ENCODE measurements at regions not wholly inside any gene's neighbourhood (a gene's known extent, or its start where the extent isn't known, plus 50 kb on each side); places are given as distances from the start of the nearest gene placed in this dataset.
"Not testable (repeated sequence)": the region's sequence is repeated elsewhere in the genome, so short reads cannot be mapped to it uniquely, and the experiment has no call there.

DNA sequence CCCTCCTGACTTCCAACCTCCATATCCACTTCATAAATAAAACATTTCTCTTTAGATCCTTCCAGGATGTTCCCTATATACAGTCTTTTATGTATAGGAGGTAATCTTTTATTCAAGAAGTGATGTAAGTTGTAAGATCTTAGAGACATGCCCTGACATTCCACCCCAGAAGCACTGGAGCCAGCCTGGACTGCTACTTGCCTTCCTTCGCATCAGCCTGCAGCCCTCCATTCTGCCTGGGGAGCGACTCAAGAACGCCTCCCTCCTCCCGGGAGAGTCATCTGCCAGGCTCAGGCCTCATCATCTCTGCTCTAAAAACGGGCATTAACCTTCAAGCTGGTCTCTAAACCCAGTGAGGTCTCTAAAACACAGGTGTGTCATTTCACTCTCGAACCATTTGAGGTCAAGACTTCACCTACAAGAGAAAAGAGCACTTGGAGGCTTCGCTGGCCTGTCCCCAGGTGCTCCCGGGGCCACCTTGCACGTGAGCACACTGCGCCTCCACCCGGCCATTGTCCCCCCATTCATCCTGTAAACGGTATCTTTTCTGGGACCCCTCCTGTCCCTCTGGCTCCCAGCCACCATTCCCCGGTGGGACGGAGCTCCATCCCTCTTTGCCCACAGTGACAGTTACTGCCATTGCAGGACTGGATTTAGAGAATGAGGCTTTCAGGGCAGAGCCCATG is 107.5 kb upstream of the PDE10A start:
- no peak for DNase-seq

DNA sequence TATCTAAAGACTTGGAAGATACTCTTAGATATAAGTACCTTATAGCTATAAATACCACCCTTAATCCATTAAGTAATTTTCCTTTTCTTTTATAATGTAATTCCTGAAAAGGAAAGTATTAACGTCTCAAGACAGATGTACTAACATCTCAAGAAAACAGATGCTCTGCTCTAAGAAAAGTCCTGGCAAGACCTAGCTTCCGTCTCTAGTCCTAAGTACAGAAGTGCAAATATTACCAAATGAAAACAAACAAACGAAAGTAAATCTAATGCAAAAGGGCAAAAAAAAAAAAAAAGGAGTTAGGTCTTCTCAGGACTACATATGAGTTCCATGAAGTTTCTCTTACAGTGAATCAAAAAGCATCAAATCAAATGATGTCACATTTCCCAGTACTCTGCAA is 106.8 kb upstream of the PDE10A start:
- no peak for DNase-seq

DNA sequence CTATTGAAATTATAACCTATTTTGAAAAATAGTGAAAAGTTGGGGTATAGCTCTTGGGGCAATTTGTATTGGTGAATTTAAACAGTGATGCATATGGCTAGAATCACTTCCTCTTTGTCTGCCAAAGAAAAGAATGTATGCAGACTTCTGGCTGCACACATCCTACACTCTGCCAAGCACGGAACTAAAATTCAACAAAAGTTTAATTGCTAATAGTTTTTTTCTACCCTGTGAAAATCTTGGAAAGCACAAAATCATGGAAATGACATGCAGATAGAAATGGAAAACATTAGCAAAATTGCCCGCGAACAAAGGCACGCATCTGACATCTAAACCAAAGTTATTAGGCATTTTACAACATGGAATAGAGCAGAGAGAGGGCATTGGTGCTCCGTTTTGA is 106.4 kb upstream of the PDE10A start:
- no peak for DNase-seq

DNA sequence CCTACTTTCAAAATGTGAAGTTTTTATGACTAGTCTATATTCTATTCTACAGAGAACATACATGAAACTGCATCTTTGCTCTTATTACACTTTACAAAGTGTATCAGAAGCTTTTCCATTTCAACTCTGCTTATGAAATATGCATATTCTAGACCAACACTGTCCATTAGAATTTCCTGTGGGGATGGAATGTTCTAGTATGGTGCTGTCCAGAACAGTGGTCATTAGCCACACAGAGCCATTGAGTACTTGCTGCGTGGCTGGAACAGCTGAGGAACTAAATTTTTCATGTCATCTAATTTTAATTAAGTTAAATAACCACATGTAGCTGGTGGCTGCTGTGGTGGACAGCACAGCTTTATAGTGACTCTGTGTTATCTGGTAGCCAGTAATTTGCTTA is 105.9 kb upstream of the PDE10A start:
- no peak for DNase-seq

DNA sequence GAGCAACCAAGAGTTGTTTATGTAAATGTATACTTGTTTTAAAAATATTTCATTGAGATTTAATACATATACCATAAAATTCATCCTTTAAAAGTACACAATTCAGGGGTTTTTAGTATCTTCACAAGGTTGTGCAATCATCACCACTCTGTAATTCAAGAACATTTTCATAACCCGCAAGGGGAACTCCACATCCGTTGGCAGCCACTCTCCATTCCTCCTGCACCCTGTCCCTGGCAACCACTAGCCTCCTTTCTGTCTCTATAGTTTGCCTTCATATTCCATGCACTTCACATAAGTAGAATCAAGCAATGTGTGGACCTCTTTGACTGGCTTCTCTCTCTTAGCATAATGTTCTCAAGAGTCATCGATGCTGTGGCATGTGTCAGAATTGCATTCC is 104.2 kb upstream of the PDE10A start:
- DNase-seq: no peak

DNA sequence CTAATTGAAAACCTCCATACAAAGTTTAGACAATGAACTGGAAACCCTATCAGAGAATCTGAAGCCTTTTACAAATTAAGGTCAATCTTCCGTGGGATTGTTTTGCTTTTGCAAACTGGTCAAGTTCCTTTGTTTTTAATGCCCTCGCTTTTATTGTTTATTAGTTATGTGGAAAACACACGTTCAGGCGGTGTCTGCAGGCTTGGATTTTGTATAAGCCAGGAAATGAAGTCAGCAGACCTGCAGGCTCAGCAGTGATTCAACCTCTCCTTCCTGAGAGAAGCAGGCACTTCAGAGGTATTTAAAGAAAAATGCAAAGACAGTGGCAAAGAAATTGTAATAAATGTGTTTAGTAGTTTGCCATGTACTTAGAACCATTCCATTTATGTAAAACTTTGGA is 103.4 kb upstream of the PDE10A start:
- DNase-seq: no peak

DNA sequence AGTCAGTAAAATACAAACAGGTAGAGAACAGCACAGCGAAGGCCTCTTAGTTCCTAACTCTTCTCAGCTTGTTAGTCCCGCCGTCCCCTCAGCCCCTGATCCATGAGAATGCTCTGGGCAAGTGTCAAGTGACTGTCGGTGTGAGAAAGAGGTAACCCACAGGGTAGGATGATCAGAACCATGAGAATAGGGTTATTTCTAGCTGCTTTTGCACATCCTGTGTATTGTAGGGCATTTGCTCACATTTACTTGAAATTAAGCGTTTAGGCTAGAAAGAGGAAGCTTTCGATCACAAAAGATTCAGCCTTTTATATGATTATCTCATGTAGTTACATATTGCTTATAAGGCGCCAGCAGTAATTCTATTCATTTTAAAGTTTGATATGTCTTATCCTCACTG is 103.0 kb upstream of the PDE10A start:
- DNase-seq: no peak

DNA sequence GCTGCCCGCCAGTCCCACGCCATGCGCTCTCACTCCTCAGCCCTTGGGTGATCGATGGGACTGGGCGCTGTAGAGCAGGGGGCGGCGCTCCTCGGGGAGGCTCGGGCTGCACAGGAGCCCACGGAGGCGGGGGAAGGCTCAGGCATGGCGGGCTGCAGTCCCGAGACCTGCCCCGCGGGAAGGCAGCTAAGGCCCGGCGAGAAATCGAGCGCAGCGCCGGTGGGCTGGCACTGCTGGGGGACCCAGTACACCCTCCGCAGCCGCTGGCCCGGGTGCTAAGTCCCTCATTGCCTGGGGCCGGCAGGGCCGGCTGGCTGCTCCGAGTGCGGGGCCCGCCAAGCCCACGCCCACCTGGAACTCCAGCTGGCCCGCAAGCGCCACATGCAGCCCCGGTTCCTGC is 102.2 kb upstream of the PDE10A start:
- DNase-seq: not testable (repeated sequence)

DNA sequence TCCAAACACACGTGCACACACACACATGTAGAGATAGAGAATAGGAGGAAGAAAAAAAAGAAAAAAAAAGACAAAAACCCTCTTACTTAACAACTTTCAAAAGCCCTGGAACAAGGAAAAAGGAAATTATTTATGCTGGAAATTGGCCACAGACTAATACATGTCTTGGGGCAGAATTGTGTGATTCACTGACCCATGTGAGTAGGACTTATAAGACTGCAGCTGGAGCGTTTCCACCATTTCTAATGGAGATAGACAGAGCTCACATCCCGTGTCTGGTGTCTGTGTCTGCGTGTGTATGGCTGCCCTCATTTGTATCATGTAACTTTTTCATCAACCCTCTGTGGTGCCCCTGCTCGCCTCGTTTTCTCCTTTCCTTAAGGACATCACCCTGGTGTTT is 99.8 kb upstream of the PDE10A start:
- no peak for DNase-seq

DNA sequence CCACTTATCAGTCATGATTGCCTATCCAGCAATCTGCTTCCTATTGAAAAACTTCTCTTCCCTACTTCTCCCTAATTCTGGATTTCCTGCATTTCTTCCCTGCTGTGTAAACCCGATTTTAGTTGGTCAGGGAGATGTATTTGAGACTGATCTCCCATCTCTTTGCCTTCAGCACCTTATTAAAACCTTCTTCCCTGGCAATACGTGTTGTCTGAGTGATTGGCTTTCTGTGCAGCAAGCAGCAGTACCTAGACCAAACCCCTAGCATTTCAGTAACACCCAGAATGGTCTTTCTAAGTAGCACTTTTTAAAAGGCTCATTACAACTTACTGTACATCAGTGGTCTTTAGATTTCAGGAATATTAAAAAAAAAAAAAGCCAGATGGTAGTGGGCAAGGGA is 99.1 kb upstream of the PDE10A start:
- DNase-seq: no peak

DNA sequence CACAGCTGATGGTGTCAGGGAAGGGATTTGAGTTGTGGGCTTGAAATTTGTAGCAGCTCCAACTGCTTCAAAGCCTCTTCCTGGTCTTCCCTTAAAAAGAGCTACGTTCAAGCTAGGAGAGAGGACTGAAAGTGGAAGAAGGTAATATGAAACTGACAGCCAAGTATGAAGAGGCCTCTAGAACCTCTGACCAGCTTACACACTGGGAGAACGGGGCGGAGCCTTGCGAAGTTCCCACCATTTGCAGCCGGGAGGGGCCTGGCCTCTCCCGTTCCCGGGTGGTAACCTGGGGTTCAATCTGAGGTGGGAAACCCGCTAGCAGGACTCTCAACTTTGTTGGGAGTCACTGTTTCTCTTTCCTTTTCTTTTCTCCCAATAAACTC is 97.8 kb upstream of the PDE10A start:
- no peak for DNase-seq

DNA sequence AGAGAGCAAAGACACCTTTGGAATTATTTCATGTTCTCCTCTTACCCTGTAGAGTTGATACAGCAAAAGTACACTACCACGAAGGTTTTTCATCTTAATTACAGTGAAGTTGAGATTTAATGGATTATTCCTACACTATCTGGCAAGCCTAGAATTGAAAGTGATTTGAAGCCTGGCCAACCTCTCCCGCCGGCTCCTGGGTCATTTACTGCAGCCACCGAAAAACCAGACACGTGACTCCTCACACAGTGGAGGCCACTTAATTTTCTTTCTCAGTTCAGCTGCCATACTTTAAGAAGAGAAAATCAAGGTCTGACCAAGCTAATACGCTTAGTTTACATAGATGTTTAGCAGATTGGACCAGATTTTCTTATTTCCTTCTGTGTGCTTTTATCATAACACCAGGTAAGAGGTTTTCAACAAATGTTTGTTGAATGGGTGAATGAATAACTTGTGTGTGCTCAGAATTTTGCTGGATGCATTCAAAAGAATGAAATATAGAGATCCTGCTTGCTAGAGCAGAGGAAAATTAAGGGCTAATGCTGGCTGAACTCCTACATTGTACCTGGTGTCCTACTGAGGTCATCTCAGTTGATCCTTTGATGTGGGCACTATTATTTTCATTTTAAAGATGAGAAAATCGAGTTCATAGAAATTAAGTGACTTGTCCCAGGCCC is 97.2 kb upstream of the PDE10A start:
- no peak for DNase-seq

DNA sequence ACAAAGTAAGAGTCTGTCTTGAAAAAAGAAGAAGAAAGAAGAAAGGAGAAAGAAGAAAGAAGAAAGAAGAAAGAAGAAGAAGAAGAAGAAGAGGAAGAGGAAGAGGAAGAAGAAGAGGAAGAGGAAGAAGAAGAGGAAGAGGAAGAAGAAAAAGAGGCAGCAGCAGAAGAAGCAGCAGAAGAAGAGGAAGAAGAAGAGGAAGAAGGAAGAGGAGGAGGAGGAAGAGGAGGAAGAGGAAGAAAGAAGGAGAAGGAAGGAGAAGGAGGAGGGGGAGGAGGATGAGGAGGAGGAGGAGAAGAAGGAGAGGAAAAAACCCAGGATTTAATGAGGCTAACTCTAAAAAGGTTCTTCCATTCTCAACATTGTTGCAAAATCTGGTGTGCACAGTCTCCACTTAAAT is 95.4 kb upstream of the PDE10A start:
- no peak for DNase-seq

DNA sequence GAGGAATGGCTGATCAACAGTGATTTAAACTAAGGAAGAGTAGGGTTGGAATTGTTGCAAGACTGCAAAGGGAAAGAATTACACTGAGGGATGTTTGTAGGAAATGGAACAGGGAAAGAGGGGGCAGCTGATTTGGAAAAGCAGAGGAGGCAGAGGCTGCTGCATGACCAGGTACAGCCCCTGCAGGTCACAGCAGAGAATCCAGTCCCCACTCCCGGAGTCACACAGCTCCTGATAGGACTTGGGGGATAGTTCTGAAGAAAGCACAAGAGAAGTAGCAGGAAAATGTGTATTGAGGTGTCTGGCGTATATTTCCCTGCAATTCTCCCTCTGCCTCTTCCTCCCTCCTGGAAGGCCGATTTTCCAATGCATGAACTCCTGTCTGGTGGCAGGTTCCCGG is 92.5 kb upstream of the PDE10A start:
- DNase-seq: no peak

DNA sequence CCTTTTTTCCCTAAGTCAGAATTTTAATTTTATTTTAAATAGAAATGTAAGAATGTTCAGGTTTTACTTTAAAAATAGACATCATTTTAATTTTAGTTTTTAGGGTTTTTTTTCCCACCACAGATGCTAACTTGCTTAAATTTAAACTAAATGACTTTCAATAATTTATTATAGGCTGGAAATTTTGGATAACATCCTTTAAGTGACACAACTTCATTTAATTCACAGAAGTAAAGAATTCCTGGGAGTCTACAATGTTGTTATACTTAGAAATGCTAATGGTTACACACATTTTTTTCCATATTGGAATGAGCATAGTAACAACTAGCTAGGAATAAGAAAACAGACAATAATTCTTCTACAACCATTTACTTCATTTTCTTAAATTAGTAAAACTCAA is 90.5 kb upstream of the PDE10A start:
- DNase-seq: no peak

DNA sequence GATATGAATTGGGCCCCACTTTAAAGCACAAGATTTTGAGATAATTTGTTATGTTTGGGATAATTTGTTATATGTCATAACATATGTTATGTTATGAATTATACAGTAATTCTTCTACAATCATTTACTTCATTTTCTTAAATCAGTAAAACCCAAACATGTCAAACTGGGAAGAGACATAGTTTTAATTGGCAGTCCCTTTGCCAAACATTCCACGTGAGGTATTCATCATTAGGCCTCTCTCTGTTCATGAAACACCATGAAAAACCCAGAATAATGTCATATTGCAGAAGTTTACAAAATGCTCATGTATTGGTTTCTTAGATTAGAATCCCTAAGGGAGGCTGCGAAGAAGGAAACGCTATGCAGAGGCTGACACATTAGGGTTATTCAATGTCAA is 89.4 kb upstream of the PDE10A start:
- DNase-seq: no peak

DNA sequence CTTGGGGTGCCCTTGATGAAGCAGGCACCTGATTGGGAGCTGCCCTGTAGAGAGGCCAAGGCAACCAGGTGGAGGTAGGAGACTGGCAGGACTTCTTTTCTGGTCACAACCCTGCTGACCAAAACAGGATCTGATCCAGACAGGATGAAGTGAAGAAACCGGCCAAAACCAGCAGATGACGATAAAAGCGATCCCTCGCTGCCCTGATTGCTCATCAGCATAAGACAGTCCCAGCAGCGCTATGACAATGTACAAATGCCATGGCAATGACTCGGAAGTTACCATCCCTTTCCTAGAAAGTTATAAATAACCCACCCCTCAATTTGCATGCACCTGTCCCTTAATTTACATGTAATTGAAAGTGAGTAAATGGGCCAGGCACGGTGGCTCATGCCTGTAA is 88.4 kb upstream of the PDE10A start:
- no peak for DNase-seq

DNA sequence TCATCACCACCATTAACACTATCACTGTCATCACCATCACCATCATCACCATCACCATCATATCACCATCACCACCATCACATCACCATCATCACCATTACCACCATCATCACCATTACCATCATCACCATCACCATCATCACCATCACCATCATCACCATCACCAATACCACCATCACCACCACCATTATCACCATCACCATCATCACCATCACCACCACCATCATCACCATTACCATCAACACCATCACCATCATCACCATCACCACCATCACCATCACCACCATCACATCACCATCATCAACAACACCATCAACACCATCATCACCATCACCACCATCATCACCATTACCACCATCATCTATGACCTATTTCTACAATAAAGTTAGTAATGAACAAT is 86.1 kb upstream of the PDE10A start:
- DNase-seq: no peak

DNA sequence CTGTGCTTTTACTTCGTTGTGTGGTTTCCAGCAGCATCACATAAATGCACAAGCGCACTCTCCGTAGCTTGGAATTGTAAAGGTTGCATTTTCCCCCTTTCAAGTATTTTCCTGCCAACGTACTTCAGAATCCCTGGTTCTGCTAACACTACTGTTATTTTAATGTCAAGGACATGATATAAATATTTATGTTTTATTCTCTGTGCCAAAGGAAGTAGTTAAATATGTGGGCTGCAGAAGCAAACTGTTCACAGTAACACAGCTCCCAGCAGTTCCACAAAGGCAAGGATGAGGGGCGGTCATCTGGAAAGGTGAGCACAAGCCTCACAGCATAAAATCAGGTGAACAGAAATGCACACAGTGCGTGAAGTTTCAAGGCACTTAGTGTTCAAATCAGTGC is 85.3 kb upstream of the PDE10A start:
- DNase-seq: no peak

DNA sequence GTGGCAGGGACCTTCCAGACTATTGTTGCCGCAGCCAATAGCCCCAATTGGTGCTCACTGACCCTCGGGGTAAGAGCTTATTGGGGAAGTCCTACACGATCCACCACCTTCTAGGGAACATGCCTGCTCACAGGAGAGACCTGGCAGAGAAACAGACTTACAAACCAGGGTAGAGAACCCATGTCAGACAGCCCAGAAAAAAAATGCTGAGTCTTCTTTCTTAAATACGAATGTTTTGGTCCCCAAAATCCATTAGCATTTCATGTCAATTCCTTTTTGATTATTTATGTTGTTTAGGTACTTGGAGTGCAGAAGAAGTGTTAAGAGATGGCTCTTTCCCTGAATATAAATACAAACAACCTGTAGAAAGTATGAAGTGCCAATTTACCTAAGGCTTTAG is 84.9 kb upstream of the PDE10A start:
- DNase-seq: no peak

DNA sequence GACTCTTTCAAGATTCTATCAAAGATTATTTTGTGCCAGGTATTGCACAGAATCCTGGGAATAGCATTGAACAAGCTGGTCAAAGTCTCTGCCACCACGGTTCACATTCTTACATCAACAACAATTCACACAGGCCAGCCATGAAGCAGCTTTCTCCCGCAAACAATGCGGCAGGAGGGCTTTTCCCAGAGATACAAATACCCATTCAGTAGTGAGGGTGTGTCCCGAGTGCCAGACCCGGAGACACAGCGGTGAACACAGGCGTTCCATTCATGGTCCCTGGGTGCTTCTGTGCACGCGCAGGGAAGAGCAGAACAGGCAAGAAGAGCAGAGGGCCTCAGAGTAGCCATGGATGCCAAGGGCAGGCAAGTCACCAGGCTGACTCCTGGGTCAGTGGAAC is 83.3 kb upstream of the PDE10A start:
- no peak for DNase-seq

DNA sequence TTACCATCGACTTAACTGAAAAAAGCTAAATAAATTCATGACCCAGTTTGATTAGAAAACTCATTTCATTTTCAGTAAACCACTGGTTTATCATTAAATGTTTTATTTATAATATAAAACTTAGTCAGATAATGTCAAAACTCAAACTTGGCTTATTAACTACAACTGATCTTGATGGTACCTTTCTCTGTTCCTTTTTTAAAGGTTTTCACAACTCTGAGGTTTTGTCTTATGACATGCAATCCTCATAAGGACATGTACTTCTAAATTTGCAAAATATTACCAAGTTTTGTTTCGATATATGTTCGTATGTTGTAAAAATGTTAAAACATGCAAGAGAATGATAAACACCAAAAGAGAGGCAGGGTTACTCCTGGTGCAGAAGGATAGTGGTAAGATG is 82.5 kb upstream of the PDE10A start:
- DNase-seq: no peak

DNA sequence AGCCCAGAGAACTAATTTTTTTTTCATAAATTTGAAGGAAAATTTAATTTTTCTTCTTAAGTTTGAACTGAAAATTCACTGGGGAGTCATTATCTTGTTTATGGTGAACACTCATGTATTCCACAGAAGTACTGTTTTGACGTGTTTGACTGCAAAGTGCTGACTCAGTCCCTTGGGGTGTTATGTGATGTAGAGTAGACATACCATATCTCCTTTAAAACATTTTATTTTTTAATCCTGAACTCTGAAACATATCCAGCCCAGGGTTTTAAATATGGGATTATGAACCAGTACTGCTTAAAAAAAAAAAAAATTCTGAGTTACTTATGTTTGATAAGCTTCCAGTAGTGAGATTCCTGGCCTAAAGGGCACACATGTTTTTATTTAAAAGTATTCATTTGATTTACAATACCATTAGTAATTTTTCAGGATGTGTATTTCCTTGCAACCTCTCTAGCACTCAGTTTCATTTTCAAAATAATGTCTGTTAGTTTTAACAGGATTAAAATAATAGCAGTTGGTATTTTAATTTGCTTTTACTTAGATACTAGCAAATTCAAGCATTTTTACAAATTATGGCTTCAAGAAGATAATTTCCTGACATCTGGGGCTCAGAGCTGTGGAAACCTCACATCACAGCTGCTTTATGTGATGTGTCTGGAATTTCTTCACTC is 81.7 kb upstream of the PDE10A start:
- no peak for DNase-seq

DNA sequence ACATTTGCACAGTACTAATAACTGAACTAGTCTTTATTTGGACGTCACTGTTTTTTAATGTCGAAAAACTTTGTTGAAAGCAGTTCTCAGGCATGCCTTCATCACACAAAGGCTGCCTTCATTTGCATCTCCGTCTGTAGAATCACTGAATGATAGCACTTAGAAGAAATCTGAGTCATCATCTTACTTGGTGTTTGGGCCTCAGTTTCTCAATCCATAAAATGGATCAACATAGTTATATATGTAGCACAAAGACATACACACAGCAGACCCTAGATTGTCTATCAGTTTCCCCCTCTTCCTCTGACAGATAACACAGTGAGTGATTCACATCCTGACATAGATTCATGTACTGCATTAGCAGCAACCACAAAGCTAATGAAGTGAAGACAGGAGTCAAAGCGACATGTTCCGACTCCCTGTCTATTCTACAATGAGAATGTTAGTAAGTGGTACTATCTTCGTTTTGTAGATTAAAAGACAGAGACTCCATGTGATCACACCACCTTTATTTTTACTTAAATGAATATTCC is 80.4 kb upstream of the PDE10A start:
- no peak for DNase-seq
